HG02759 (cell line): ENCODE measurements at regions not wholly inside any gene's neighbourhood (a gene's known extent, or its start where the extent isn't known, plus 50 kb on each side); places are given as distances from the start of the nearest gene placed in this dataset.

ENCODE experiments used
- ATAC-seq: cut with Tn5 transposase; IDR thresholded peaks from one replicate; pipeline ENCODE4 v1.9.1; 2021; ENCODE audit warnings: mild to moderate bottlenecking, moderate library complexity; ENCODE audit not compliant: unreplicated experiment

DNA sequence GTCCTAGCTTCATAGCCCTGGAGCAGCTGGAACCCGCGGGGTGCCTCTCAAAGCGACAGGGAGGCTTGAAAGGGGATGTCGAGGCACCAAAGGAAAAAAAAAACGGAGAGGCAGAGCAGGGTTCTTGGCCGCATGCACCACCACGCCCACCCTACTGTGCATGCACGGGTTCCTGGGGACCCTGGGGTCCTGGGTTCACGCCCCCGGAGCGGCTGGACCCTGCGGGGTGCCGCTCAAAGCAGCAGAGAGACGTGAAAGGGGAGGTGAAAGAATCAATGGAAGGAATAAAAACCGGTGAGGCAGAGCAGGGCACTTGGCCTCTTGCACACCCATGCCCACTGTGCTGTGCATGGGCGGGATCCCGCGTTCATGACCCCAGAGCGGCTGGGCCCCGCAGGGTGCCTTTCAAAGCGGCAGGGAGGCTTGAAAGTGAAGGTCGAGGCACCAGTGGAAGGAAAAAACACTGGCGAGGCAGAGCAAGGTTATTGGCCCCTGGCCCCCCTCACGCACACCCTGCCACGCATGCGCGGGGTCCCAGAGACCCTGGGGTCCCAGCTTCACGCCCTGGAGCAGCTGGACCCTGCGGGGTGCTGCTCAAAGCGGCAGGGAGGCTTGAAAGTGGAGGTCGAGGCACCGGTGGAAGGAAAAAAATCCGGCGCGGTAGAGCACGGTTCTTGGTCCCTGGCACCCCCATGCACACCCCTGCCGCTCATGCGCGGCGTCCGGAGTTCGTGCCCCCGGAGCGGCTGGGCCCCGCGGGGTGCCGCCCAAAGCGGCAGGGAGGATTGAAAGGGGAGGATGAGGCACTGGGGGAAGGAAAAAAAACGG is 318.5 kb downstream of the ALG10 start:
- ATAC-seq = no peak

GRCh38 chr12:34341362-34341733 is 319.1 kb downstream of the ALG10 start:
- ATAC-seq = no peak

DNA sequence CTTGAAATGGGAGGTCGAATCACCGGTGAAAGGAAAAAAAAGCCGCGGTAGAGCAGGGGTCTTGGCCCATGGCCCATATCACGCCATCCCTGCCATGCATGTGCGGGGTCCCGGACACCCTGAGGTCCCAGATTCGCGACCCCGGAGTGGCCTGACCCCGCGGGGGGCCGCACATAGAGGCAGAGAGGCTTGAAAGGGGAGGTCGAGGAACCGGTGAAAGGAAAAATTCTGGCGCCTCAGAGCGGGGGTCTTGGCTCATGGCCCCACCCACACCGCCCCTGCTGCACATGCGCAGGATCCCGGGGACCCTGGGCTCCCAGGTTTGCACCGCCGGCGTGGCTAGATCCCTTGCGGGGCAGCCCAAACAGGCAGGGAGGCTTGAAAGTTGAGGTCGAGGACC is 319.8 kb downstream of the ALG10 start:
- no peak for ATAC-seq

- ATAC-seq = no peak
These were observed 321.0 kb downstream of the ALG10 start for GRCh38 chr12:34343345-34343744.

DNA sequence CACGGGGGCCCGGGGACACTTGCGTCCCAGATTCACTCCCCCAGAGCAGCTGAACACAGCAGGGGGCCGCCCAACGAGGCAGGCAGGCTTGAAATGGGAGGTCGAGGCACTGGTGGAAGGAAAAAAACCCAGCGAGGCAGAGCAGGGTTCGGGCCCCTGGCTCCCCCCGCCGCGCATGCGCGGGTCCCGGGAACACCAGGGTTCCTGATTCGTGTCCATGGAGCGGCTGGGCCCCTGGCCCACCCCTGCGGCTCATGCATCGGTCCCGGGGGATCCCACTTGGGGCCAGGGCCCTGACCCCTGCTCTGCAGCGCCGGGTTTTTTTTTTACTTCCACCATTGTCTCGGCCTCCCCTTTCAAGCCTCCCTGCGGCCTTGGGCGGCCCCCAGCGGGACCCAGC is 321.5 kb downstream of the ALG10 start:
- no peak for ATAC-seq

DNA sequence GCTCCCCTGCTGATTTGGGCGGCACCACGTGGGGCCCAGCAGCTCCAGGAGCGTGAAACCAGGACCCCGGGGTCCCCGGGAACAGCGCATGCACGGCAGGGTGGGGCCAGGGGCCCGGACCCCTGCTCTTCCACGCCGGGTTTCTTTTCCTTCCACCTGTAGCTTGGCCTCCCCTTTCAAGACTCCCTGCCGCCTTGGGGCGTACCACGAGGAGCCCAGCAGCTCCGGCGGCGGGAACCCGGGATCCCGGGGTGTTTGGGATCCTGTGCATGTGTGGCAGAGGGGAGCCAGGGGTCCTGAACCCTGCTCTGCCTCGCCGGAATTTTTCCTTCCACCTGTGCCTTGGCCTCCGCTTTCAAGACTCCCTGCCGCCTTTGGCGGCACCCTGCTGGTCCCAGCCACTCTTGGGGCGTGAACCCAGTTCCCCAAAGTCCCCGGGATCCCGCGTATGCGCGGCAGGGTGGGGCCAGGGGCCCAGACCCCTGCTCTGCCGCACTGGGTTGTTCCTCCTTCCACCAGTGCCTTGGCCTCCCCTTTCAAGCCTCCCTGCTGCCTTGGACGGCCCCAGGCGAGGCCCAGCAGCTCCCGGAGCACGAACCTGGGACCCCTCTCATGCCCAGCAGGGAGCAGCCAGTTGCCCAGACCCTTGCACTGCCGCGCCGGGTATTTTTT is 322.7 kb downstream of the ALG10 start:
- ATAC-seq = no peak

DNA sequence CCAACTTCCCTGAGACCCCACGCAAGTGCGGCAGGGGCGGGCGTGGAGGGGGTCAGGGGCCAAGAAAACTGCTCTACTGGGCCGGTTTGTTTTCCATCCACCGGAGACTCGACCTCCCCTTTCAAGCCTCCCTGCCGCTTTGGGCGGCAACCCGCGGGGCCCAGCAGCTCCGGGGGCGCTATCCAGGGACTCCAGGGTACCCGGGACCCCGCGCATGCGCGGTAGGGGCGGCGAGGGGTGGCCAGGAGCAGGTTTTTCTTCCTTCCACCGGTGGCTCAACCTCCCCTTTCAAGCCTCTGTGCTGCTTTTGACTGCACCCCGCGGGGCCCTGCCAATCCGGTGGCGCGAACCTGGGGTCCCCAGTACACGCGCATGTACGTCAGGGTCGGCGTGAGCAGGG is 323.5 kb downstream of the ALG10 start:
- ATAC-seq = no peak

DNA sequence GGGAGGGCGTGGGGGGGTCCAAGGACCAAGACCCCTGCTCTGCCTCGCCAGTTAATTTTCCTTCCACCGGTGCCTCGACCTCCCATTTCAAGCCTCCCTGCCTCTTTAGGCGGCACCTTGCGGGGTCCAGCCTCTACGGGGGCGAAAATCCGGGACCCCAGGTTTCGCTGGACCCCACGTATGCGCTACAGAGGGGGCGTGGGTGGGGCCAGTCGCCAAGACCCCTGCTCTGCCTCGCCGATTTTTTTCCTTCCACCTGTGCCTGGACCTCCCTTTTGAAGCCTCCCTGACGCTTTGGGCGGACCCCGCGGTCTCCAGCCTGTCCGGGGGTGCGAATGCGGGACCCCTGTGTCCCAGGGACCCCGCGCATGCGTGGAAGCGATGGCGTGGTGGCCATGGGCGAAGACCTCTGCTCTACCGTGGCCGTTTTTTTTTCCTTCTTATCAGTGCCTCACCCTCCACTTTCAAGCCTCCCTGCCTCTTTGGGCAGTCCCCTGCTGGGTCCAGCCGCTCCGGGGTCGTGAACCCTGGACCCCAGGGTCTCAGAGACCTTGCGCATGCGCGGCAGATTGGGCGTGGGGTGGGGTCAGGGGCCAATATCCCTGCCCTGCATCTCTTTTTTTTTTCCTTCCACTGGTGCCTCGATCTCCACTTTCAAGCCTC is 324.2 kb downstream of the ALG10 start:
- no peak for ATAC-seq

GRCh38 chr12:34347367-34347766 is 325.1 kb downstream of the ALG10 start:
- no peak for ATAC-seq

DNA sequence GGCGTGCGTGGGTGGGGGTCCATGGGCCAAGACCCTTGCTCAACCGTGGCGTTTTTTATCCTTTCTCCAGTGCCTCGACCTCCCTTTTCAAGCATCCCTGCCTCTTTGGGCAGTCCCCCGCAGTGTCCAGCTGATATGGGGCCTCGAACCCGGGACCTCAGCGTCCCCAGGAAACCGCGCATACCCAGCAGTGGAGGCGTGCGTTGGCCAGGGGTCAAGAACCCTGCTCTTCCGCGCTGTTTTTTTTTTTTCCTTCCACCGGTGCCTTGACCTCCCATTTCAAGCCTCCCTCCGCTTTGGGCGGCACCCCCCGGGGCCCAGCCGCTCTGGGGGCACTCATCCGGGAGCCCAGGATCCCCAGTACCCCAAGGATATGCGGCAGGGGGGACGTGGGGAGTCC is 325.8 kb downstream of the ALG10 start:
- no peak for ATAC-seq

DNA sequence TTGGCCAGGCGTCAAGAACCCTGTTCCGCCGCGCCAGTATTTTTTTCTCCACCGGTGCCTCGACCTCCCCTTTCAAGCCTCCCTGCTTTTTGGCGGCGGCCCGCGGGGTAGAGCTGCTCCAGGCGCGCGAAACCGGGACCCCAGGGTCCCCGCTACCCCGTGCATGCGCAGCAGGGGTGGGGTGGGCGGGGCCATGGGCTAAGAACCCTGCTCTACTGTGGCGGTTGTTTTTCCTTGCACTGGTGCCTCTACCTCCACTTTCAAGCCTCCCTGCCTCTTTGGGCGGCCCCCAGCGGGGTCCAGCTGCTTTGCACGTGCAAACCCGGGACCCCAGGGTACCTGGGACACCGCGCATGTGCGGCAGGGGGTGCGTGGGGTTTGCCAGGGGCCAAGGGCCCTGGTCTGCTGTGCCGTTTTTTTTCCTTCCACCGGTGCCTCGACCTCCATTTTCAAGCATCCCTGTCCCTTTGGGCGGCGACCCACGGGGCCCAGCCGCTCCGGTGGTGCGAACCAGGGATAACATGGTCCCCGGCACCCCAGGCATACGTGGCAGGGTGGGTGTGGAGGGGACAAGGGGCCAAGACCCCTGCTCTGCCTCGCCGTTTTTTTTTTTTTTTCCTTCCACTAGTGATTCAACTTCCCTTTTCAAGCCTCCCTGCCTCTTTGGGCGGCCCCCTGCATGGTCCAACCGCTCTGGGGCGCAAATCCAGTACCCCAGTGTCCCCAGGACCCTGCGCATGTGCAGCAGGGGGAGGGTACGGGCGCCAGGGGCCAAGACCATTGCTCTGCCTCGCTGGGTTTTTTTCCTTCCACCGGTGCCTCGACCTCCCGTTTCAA is 326.8 kb downstream of the ALG10 start:
- ATAC-seq = no peak

DNA sequence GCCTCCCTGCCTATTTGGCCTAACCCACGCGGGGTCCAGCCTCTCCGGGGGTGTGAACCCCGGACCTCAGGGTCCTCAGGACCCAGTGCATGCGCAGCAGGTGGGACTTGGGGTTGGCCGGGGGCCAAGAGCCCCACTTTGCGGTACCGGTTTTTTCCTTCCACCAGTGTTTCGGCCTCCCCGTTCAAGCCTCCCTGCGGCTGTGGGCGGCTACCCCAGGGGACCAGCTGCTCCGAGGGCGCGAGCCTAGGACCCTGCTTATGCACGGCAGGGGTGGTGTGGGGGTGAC is 327.3 kb downstream of the ALG10 start:
- ATAC-seq = no peak

- no peak for ATAC-seq
These were observed 328.1 kb downstream of the ALG10 start for GRCh38 chr12:34350092-34351041.

DNA sequence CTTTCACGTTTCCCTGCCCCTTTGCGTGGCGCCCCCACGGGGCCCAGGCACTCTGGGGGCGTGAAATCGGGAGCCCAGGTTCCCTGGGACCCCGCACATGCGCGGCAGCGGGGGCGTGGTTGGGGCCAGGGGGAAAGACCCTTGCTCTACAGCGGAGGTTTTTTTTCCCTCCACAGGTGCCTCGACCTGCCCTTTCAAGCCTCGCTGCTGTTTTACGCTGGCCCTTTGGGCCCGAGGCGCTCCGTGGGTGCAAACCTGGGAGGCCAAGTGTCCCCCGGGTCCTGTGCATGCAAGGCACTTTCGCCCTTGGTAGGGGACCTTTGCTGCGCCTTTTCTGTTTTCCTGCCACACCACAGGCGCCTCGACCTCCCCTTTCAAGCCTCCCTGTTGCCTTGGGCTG is 329.8 kb downstream of the ALG10 start:
- no peak for ATAC-seq

GRCh38 chr12:34354239-34355200 is 332.2 kb downstream of the ALG10 start:
- ATAC-seq = no peak

- no peak for ATAC-seq
These were observed 334.1 kb downstream of the ALG10 start for GRCh38 chr12:34356233-34356987.

- ATAC-seq = no peak
These were observed 335.5 kb downstream of the ALG10 start for GRCh38 chr12:34357791-34358190.

DNA sequence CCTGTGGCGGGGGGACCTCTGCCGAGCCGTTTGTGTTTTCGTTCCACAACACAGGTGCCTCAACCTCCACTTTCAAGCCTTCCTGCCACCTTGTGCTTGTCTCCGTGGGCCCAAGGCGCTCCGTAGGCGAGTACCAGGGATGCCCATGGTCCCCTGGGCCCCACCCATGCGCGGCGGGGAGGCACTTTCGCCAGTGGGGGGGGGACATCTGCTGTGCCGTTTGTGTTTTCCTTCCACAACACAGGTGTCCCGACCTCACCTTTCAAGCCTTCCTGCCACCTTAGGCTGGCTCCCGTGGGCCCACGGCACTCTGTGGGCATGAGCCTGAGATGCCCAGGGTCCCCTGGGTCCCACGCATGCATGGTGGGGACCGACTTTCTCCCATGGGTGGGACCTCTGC is 335.9 kb downstream of the ALG10 start:
- ATAC-seq = no peak
